Forelimb muscle (tissue), 1 donor: ENCODE measurements at regions not wholly inside any gene's neighbourhood (a gene's known extent, or its start where the extent isn't known, plus 50 kb on each side); places are given as distances from the start of the nearest gene placed in this dataset.

Experiments
- DNase-seq: peaks from one replicate; pipeline ENCODE4 v3.0.0-alpha.2; 2013; ENCODE audit warnings: low read depth

DNA sequence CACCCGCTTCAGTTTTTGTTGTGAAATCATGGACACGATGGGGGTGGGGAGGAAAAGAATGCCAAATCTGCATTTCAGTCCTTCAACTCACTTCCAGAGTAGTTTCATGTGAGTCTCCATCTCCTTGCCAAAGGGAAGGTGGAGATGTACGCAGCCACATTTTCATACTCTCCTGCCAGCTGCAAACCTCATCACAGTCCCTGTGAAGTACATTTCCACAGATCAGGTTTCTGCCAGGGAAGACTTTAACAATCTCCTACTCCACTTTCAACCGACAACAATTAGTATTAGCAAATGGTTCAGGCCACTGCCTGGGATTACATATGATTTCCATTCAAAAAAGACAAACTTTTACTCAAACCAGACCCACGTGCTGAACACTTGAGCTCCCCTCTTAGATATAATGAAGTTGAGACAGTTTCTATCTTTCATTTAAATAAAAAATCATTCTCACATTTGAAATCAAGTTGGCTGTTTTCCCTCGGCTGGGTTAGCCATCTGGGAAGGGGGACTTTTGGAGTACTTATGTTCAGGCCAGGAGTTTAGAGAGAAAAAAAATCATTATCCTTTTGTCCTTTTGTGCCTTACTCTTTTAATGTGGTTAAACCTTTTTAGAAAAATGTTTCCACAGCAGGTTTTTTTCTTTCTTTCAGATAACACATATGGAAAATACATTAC, 51.0 kb upstream of the CEP162 start:
- peak; percentile 68 for DNase-seq
